GM12872 (cell line): ENCODE measurements at regions not wholly inside any gene's neighbourhood (a gene's known extent, or its start where the extent isn't known, plus 50 kb on each side); places are given as distances from the start of the nearest gene placed in this dataset.

Experiments used
- CTCF ChIP-seq: IDR thresholded peaks from 3 replicates; pipeline ENCODE4 v1.5.1; 2011; ENCODE audit warnings: low read depth, mild to moderate bottlenecking, low read length, moderate library complexity; ENCODE audit not compliant: insufficient read depth

- no peak for TF ChIP-seq CTCF
These were observed 399.2 kb downstream of the INHBA start for GRCh38 chr7:41303709-41304108.

- TF ChIP-seq CTCF: no peak
These were observed 404.5 kb downstream of the INHBA start for GRCh38 chr7:41298409-41298808.

- TF ChIP-seq CTCF: no peak
These were observed 405.7 kb downstream of the INHBA start for GRCh38 chr7:41297166-41297565.

- no peak for TF ChIP-seq CTCF
These were observed 407.5 kb downstream of the INHBA start for GRCh38 chr7:41295455-41295815.

GRCh38 chr7:41294556-41295454 is 408.1 kb downstream of the INHBA start:
- TF ChIP-seq CTCF: no peak

- TF ChIP-seq CTCF: no peak
These were observed 410.4 kb downstream of the INHBA start for GRCh38 chr7:41292487-41292886.

GRCh38 chr7:41287559-41288335 is 415.1 kb downstream of the INHBA start:
- no peak for TF ChIP-seq CTCF
